NCI-H1694 (cell line): ENCODE measurements at regions not wholly inside any gene's neighbourhood (a gene's known extent, or its start where the extent isn't known, plus 50 kb on each side); places are given as distances from the start of the nearest gene placed in this dataset.

ENCODE experiments used
- DNase-seq: peaks from one replicate; lab custom pipeline; 2025; lab: John Stamatoyannopoulos, UW

DNA sequence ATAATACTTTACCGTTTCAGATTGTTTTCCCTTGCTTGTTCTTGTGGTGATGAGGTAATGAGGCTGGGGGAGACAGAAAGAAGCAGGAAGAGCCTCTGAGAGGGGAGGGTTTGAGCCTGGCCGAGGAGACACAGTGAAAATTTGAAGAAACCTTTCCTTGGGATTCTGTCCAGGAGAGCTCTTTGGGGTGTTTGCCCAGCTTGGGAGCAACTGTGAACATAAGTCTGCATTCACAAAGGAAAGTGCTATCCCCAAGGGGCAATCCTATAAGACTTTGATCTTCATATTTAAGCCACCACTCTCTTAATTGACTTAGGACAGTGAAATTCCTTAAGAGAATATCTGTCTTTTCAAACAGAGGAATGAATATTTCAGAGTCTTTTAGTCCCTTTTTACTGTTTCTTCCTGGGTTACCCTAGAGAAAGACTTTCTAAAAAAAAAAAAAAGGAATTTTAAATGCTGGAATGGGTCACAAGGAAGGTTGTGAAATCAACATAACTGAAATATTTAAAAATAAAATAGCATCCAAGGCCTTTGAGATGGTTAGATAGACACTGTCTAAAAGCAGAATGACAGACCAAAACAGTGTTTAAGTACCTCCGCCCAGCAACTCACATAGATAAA lies 52.5 kb upstream of the STAM2 start:
- DNase-seq, result no peak

DNA sequence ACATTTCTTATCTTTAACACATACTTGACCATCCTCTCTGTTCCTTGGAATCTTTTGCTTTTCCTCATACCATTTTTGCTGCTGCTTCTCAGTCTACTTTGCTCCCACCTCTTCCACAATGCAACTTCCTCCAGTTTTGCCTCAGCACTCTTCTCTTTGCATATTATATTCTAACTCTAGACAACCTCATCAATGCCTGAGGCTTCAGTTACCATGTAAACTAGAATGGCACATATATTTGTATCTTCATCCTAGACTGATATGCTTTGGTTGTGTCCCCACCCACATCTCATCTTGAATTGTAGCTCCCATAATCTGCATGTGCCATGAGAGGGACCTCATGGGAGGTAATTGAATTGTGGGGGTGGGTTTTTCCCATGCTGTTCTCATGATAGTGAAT lies 55.9 kb upstream of the STAM2 start:
- no peak for DNase-seq

DNA sequence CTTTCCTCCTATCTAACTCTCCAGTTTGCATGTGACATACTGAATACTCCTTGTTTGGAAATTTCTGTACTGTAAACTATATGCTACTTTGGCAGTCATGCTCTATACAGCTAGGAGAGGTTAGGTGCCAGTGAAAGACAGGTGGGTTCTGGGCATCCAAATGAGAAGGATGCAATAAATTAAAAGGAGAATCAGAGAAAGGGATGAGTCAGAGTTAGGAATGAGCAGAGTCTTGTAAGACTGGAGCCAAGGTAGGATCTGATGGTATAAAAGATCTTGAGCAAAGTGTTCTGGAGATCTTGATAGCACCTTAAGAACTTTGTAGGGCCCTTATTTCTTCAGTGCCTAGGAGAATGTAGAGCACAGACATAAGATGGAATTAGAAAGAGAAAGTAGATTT lies 58.7 kb upstream of the STAM2 start:
- DNase-seq, result no peak

DNA sequence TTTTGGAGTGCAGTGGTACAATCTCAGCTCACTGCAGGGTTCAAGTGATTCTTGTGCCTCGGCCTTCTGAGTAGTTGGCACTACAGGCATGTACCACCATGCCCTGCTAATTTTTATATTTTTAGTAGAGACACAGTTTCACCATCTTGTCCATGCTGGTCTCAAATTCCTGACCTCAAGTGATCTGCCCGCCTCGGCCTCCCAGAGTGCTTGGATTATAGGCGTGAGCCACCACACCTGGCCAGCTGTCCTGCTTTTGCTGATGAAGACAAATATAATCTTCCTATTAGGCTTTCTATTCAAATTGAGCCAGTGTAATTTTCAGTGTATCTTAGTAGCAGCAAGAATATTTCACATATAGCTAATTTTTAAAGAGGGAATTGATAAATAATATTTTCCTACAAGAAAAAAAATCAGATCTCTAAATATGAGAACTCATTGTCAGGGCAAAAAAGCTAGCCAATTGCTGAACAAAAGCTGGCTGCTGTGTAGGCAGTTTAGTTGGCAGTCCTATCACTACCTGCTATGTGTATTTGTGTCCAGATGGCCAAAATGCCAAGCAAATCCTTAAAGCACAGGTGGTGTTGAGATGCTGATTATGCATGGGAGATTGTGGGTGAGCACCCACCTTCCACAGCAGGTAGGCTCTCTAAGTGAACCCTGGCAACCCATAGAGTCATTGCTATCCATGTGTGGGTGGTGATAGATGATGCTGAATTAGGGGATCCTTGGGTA lies 60.8 kb upstream of the STAM2 start:
- no peak for DNase-seq

DNA sequence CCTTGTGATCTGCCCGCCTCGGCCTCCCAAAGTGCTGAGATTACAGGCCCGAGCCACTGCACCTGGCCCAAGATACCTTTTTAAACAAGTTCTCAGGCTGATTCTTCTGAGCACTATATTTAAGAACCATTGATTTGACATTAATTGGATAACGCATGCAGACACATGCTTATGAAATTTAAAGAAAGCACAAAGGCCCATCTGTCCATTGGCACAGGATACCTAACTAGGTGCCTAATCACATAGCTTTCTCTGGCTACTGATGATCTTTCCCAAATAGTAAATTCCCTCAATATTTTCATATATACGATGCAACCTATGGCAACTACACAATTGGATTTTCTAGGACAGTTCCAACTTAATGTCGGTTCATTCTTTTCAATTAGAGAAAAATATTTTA lies 62.5 kb upstream of the STAM2 start:
- peak; percentile 6 for DNase-seq

DNA sequence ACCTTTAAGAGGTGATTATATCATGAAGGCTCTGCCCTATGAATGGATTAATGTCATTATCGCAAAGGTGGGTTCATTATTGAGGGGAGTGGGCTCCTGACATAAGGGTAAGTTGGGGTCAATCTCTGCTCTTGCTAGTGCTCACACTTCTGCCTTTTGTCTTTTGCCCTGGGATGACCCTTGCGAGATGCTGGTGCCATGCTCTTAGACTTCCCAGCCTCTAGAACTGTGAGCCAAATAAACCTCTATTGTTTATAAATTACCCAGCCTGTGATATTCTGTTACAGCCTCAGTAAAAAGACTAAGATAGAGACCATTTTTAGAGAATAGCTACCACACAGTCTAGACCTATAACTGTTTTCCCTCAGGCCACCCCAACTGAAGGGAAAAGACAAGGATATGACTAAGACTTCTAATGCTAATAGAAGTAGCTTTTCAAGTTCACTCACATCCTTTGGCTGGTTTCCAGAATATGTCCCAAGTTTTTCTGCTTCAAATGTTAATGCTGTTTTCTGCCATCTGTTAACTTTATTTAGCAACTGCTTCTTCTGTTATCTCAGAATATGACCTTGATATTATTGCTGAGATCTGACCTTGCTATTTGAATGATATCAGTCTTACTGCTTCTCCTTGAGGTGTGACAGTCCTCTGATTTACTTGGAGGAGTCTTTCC lies 65.1 kb upstream of the STAM2 start:
- DNase-seq, result no peak

DNA sequence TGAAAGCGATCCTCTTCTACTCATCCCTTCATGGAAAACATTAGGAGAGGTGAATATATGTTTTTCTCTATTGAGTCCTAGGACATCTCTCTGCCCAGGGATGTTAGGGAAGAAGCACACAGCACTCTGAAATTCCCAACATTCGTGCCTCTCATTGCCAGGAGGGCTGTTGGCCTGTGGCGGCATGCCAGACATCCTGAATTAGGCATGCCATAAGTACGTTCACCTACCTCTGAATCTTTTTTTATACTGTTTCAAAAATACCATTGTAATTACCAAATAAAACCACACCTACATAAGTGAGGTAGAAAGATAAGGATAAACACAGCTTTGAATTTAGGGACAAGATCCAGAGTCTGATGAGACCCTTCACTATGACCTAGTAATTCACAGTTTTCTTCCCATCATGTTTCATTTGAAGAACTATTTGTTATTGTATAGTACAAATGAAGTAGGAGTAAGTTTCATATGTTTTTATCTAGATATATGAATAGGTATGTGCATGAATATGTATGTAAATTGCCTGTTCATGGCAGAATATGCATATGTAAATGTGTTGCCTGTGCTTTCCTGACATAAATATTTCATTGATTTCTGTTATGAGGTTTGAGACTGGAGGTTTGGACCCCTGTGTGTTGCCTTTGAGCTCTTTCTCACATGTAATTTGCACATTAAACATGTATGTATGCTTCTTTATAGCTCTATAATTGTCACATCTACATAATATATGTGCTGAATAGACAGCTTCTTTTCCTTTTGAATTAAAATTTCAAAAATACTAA lies 66.6 kb upstream of the STAM2 start:
- DNase-seq, result no peak

DNA sequence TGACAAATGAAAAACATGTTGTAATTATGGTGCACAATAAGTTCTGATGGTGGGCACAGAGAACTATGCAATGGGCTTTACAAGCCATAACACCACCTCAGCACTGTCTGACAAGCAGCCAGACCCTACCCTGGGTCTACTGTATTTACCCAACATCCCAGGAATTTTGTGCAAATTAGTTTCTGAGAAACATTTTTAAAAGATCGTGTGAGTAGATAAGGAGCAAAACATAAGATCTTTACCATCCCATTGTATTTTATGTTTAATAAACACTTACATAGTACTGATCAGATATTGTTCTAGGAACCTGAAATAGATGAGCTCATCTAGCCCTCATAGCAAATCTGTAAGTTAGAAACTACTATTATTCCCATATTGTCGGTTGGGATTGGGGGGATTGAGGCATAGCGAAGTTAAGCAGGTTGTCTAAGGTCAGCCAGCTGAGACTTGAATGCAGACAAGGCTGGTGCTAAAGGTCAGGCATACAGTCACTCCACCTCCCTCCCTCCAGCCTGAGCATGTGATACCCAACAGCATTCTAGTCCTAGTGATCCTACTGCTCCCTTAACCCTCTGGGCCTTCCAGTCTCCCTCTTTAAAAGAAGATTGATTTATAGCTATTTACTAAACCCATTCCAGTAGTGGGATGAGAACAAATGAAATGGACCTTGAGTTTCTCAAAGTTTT lies 67.4 kb upstream of the STAM2 start:
- DNase-seq, result no peak

DNA sequence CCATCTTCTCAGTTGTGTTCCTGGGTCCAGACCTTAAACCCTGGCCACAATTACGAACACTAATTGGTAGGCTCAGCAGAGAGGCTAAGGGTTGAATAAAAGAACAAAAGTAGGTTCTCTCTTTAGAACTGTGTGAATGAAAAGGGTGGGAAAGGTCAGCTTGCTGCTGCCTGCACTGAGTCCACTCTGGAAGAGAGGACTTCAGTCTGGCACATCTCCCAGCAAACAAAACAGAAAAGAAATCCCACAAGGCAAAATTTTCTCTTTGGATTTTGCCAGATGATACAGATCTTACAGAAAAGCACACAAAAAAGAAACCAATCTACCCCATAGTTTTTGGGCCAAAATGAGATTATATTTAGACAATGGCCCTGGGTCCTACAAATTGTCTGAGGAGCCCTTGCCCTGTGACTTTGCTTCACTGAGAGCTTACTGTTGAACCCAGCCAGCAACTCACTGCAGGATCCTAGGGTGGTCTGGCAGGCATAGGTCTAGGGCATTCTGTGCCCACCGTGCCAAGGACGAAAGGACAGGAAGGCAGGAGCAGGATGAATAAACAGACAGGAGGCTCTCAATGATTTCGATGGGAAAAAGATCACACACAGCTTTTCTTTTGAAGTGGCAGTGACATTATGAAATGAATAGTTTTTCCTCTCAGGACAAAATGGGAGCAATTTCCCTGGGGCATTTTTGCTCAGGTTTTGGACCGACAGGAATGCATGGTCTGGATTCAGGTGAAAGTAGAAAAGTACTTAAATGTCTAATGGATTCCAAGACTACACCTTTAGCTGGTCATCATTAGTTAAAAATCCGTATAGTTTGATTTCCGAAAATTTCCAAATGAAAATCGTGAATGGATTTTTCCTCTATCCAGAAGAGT lies 68.4 kb upstream of the STAM2 start:
- no peak for DNase-seq

DNA sequence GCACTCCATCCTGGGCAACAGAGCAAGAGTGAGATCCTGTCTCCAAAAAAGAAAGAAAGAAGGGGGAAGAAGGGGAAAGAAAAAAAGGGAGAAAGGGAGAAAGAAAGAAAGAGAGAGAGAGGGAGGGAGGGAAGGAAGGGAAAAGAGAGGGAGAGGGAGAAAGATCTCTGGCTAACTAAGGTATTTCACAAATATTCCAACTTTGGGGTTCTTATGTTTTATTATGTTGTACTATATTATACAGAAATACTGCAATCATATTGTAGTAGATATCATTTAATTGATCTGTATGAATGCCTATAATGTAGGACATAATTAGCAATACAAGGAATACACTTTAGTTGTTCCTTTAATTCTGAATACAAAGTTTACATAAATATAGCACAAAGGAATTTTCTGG lies 70.1 kb upstream of the STAM2 start:
- DNase-seq, result no peak

DNA sequence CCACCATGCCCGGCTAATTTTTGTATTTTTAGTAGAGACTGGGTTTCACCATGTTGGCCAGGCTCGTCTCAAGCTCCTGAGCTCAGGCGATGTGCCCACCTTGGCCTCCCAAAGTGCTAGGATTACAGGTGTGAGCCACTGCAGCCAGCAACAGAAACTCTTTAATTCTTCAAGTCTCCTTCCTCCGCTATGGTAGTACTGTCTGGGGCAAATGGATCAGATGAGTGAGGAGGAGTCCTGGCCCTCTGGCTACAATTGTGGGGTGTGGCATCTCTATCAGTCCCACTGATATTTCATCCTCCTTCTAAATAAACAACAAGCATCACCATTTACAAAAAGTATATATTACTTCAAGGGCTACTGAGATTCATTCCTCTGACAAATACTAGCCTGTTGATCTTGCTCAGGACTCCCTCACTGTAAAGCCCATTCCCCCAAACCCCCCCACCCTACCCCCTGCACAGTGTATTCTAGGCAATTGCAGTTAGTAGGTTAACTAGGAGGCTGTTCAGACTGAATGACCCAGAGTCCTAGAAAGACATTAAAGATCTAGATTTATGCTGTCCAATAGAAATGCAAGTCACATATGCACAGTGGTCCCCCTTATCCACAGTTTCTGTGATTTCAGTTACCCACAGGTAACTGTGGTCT lies 71.2 kb upstream of the STAM2 start:
- DNase-seq, result no peak

DNA sequence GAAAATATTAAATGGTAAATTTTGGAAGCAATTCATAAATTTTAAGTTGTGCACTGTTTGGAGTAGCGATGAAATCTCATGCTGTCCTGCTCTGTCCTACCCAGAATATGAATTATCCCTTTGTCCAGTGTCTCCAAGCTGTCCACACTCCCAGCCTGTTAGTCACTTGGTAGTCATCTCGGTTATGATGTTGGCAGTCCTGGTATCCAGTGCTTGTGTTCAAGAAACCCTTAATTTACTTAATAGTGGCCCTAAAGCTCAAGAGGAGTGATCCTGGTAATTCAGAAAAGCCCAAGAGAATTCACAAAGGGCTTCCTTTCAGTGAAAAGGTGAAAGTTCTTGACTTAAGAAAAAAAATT lies 71.8 kb upstream of the STAM2 start:
- DNase-seq, result no peak

DNA sequence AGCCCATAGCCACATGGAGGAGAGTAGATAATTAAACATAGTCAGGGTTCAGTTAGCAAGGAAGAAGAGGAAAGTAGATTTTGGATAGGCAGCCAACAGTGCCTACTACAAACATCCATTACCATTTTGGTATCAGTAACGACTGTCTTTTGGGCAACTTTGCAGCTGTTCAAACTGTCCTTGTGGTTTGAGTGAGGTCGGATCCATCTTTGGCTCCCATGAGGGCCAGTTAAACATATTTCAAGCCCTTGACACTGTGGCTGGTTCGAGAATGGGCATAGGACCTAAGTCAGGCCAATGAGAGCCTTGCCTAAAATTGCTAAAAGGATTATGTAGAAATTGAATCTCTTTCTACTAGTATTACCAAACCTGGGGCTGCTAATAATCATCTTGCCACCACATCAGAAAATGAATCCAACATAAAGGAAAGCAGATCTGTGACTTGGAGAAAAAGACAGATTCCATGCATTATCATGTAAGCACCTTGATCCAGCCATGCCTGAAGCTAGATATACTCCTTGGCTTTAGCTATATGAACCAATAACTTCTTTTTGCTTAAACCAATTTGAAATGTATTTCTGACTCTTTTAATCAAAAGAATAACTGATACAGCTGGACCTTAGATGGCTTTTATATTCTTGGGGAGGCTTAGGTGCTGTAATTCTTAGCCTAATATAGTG lies 75.0 kb upstream of the STAM2 start:
- no peak for DNase-seq

DNA sequence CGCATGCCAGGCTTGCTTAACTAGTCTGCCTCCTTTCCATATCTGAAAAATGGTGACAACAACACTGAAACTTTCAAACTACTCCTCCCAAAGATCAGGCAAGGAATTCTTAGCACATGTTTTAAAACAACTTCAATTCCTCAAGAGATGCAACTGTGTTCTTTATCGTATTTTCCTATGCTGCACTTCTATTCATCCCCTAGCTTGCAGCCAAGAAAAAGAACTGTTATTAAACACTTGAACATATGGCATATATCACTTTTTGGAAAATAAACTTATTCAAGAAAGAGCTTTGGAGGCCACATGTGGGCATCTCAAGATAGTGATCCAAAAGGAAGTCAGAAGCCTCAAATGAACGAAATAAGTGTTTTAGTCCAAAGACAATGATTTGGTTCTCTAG lies 75.6 kb upstream of the STAM2 start:
- DNase-seq, result no peak

DNA sequence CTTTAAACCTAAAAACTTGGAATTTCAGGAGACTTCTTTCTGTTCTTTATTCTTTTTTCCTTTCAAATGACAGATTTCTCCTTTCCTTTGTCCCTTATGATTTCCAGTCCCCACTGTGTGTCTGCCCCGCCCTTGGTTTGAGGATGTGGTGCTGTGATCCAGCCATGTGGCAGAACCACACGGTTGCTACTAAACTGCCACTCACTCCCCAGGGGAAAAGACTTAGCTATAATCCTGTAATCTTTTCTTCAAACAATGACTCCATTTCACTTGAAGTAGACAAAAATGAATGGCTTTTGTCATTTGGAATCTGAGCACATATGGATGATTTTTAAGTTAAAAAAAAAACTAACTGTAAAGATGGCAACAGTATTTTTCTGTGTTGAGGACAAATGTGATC lies 76.2 kb upstream of the STAM2 start:
- no peak for DNase-seq

DNA sequence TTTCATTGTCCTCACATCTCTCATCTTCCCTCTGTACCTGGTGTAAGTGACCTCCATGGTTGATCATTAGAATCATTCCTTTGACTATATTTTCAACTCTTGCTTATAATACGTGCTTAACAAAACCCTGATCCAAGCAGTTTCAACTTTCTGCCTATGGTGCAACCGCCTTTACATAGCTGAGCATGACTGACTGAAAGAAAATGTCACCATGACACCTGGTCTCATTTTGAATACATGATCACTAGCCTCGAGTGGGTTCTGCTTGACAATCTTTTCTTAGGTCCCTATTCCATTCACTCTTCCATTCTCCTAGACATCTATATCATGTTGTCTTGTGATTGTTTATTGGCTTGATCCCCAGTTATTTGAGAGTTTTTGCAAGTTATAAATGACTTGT lies 78.9 kb upstream of the STAM2 start:
- no peak for DNase-seq

DNA sequence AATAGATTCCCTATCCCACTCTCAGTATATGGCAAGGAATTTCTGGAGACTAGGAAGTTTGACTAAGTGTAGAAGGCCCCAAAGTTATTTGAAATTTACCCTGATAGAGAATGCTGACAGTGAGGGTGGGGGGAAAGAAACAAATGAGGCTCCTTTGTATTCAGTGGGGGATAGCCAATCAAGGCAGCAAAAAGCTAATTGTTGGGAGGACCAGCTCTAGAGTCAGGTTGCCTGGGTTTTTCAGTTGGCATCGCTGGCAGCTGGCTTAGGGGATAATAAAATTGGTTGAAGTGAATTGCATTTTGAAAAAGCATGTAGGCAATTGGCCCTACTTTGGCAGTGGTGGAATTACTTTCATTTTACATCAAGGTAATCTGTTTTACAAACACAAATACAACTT lies 79.4 kb upstream of the STAM2 start:
- DNase-seq, result no peak

DNA sequence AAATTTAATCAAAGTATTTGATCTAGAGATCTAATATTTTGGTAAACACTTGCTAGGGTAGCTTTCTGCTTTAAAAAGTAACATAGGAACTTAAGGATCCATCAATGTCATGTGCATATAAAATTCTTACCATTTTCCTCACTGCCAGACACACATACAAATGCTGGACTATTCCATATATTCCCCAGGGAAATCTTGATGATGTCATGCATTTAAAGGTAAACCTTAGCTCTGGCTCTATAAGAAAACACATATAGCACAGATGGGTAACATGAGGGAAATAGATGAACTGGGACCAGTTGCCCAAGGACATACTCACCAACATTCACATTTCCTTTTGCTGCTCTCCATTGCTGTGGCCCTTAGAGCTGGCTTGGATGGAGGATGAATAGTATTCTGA lies 79.1 kb upstream of the FMNL2 start:
- DNase-seq, result no peak

DNA sequence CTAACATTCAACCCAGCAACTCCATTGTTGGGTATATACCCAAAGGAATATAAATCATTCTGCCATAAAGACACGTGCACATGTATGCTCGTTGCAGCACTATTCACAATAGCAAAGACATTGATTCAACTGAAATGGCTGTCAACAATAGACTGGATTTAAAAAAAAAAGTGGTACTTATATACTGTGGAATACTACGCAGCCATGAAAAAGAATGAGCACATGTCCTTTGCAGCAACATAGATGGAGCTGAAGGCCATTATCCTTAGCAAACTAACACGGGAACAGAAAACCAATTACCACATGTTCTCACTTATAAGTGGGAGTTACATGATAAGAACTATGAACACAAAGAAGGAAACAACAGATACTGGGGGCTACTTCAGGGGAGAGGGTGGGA lies 74.0 kb upstream of the FMNL2 start:
- DNase-seq, result no peak

DNA sequence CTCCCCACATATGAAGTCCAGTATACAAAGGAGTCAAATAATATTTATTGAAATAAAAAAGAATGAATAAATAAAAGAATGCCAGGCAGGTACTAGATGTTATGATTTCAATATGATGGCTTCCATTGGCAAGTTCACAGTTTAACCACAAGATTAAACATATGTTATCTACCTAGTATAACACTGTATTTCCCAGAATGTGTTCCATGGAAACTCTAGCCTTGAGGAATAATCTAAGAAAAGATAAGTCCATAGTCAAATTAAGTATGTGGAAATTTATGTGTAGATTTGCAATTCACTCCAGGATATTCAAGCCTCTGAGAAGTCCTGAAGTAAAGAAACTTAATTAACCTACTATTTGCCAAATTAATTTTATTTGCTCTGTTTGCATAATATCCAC lies 71.1 kb upstream of the FMNL2 start:
- DNase-seq, result no peak
